GM20000 (cell line): ENCODE measurements at regions not wholly inside any gene's neighbourhood (a gene's known extent, or its start where the extent isn't known, plus 50 kb on each side); places are given as distances from the start of the nearest gene placed in this dataset.
A peak's percentile ranks its signal among the peaks of the same experiment; 100 is the strongest.

ENCODE experiments used
- DNase-seq: peaks from one replicate; pipeline ENCODE4 v3.0.0; 2012; ENCODE audit warnings: low spot score
- TF ChIP-seq, protein P1 (sequence below): IDR thresholded peaks from 2 replicates; pipeline ENCODE4 v1.5.1; 2012; ENCODE audit warnings: mild to moderate bottlenecking, control low read depth; ENCODE audit errors: extremely low read depth, missing control alignments

DNA sequence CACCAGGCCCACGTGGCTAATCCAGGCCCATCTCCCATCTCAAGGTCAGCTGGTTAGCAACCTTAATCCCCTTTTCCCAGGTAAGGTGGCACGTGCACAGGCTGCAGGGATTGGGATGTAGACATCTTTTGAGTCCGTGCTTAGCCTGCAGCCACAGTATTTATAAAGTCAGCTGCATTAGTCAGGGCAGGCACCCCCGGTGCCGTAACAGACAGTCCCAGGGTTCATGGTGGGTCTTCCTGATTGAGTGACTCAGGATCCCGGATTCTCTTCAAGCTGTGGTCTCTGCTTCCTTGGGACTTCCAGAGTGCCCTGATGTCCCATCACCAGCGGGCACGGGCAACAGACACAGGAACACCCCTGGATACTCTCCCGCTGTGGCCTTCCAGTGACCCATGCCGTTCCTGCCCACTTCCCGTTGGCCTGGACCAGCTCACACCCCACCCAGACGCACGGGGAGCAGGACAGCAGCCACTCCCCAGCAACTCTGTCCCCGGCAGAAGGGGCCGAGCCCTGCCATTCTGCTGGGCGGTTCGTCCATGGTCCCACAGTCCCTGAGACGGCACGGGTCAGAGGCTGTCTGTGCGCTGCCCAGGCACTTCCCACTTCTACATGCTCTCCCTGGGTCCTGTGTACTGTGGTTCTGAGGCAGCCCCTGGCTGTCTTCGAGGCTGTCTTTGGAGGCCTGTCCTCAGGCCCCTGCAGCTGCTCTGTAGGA lies 248.6 kb upstream of the GSE1 start:
- TF ChIP-seq, protein P1, sequence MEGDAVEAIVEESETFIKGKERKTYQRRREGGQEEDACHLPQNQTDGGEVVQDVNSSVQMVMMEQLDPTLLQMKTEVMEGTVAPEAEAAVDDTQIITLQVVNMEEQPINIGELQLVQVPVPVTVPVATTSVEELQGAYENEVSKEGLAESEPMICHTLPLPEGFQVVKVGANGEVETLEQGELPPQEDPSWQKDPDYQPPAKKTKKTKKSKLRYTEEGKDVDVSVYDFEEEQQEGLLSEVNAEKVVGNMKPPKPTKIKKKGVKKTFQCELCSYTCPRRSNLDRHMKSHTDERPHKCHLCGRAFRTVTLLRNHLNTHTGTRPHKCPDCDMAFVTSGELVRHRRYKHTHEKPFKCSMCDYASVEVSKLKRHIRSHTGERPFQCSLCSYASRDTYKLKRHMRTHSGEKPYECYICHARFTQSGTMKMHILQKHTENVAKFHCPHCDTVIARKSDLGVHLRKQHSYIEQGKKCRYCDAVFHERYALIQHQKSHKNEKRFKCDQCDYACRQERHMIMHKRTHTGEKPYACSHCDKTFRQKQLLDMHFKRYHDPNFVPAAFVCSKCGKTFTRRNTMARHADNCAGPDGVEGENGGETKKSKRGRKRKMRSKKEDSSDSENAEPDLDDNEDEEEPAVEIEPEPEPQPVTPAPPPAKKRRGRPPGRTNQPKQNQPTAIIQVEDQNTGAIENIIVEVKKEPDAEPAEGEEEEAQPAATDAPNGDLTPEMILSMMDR = no peak
- DNase-seq = no peak

GRCh38 chr16:85365120-85365519 lies 248.0 kb upstream of the GSE1 start:
- TF ChIP-seq, protein P1 = no peak
- DNase-seq = no peak

- no peak for DNase-seq
- TF ChIP-seq, protein P1 = no peak
Measured at GRCh38 chr16:85366031-85366763, 246.9 kb upstream of the GSE1 start.

GRCh38 chr16:85367485-85367884 lies 245.6 kb upstream of the GSE1 start:
- no peak for DNase-seq
- TF ChIP-seq, protein P1 = no peak

DNA sequence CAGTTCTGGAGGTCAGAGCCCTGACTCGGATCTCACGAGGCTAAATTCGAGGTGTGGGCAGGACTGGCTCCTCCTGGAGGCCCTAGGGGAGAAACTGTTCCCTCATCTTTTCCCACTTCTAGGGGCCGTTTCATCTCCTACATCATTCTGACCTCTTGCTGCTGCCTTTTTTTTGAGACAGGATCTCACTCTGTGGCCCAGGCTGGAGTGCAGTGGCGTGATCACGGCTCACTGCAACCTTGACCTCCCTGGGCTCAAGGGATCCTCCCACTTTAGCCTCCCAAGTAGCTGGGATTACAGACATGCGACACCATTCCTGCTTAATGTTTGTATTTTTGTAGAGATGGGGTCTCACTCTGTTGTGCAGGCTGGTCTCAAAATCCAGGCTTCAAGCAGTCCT lies 244.1 kb upstream of the GSE1 start:
- no peak for DNase-seq
- TF ChIP-seq, protein P1 = no peak

DNA sequence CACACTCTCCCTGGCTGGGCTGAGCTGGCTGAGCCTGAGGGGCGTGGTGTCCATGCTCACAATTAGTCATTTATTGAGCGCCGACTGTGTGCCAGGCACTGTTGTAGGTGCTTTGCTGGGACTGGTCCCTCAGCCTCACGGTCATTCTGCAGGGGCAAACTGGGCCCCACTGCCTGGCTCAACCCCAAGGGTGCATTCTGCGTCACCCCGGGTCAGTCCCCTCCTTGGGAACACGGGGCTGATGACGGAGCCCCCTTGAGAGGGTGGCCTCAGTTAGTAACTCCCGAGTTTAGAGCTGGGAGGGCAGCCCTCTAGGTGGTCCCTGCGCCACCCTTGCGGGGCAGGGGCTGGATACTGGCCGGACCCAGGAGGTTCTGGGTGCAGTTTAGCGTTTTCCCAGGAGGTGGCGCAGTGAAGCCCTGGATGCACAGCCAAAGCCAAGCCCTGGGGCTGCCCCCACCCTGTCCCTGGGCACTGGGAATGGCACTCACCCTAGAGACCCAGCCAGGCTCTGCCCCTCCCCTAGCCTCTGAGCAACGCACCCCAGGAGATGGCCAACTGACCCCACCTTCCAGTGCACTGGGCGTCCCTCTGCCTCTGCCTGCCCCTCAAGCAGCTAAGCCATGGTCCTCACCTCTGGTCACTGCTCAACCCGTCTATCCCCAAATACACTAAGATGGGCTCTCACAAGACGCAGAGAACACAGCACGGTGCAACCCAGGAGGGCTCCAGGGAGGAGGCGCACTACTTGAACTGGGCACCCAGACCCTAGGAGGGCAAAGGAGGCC lies 243.2 kb upstream of the GSE1 start:
- TF ChIP-seq, protein P1 = peak; percentile 72
- peak; percentile 83 for DNase-seq

GRCh38 chr16:85370543-85370880 lies 242.6 kb upstream of the GSE1 start:
- TF ChIP-seq, protein P1 = no peak
- no peak for DNase-seq
